ENCODE measurements at regions not wholly inside any gene's neighbourhood (a gene's known extent, or its start where the extent isn't known, plus 50 kb on each side); places are given as distances from the start of the nearest gene placed in this dataset.

- H3K4me3 ChIP-seq (ENCODE audit: low read depth, low read length), result no peak overlapping the region
- peak; percentile 51 for DNase-seq (ENCODE audit: low read depth)
- TF ChIP-seq CTCF (conservative IDR thresholded peaks at IDR 0.05; ENCODE audit: low read depth, low read length), result peak; percentile 82
Measured at GRCh38 chr3:109532257-109533216, 195.2 kb upstream of the DPPA4 start.

- no peak for TF ChIP-seq CTCF (conservative IDR thresholded peaks at IDR 0.05; ENCODE audit: low read depth, low read length)
- H3K4me3 ChIP-seq (ENCODE audit: low read depth, low read length), result no peak overlapping the region
- DNase-seq (ENCODE audit: low read depth), result no peak
Measured at GRCh38 chr3:109545746-109546145, 208.4 kb upstream of the DPPA4 start.

DNA sequence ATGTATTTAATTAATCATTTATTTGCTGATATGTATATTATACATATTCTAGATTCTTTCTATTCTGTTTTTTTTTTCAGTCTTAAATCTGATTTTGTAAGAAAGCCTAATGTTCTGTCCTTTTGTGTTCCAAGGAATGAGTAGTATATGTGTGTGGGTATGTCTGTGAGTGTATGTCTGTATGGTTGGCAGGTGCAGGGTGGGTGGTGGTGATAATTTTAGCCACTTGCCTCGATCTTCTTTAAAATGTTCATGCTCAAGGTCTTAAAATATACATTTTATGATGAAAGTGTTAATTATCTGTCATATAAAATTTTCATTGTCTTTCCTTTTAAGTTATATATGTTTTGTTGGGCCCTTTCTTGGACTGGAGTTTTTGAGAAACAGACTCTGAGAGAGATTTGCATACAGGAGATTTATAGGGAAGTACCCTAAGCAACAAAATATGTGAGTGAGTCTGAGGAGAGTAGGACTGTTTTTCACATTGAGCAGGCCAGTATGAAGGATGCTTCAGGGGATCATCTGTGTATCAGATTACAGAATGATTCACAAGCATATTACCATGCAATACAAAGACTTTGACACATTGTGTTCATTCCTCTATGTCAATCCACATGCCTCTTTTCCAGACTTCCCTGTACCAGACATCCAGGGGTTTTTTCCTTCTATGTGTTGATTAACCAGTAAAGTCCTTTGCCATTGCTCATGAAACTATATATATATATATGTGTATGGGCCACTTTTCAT, 211.0 kb upstream of the DPPA4 start:
- peak; percentile 18 for DNase-seq (ENCODE audit: low read depth)
- TF ChIP-seq CTCF (conservative IDR thresholded peaks at IDR 0.05; ENCODE audit: low read depth, low read length), result no peak
- H3K4me3 ChIP-seq (ENCODE audit: low read depth, low read length), result no peak overlapping the region

DNA sequence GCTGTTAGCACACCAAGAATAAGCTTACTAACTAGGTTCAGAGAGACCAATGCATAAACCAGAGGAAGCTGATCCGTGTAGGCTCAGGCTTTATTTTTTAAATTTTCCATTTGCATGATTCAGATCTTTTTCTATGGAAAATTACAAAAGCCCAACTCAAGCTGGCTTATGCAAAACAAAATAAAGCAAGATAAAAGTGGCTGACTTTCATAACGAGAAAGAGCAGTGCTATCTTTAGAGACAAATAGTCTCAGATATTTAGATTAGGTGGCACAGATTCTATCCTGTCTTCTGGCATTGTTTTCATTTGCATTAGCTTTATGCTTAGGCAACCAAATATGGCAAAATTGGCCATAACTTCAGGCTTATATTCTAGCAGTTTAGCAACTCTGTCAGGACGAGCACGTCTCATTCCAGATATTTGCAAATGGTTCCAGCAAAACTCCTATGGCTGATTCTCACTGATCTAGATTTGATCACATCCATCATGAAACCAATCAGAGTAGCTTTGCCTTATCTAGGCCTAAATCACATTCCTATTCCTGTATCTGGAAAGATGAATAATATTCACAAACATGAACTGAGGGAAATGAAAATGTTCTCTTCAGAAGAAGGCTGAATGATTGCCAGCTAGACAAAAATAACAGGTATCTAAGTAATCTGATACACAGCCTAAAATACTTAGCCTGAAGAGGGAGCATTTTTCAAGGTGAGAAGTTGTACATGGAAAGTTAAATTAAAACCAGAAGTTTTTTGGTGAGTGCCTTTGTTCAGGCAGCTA, 216.4 kb upstream of the DPPA4 start:
- H3K4me3 ChIP-seq (ENCODE audit: low read depth, low read length), result no peak overlapping the region
- TF ChIP-seq CTCF (conservative IDR thresholded peaks at IDR 0.05; ENCODE audit: low read depth, low read length), result peak; percentile 49
- no peak for DNase-seq (ENCODE audit: low read depth)

DNA sequence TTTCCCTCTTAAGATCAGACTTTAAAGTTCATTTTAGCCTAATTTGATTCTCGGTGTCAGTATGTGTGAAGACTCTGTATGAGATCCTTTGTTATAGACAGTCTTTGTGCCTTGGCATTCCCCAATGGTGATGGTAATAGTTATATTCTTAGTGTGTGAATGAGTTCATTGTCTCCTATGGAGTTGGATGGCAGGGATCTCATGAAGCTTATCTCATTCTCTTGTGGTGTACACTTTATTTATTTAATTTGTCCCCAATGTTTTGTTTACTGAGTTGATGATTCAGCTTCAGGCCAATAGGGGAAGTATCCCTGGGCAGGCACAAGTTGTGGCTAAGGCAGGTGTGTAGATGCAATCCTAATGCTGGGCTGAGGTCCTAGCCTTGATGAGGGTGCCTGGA, 222.0 kb upstream of the DPPA4 start:
- no peak for DNase-seq (ENCODE audit: low read depth)
- H3K4me3 ChIP-seq (ENCODE audit: low read depth, low read length), result no peak overlapping the region
- no peak for TF ChIP-seq CTCF (conservative IDR thresholded peaks at IDR 0.05; ENCODE audit: low read depth, low read length)

GRCh38 chr3:109563149-109563548, 225.8 kb upstream of the DPPA4 start:
- DNase-seq (ENCODE audit: low read depth), result no peak
- no peak for TF ChIP-seq CTCF (conservative IDR thresholded peaks at IDR 0.05; ENCODE audit: low read depth, low read length)
- no peak overlapping the region for H3K4me3 ChIP-seq (ENCODE audit: low read depth, low read length)

Measured in epithelial cell of proximal tubule (primary cell).